OCI-LY1 (cell line): ENCODE measurements at regions not wholly inside any gene's neighbourhood (a gene's known extent, or its start where the extent isn't known, plus 50 kb on each side); places are given as distances from the start of the nearest gene placed in this dataset.

Experiments
- H2AFZ ChIP-seq: fragments of 200-600 bp; sonication (generic), shearing (Covaris generic); 2 replicates; pipeline ENCODE4 v1.6.0; 2014; ENCODE audit warnings: antibody characterized with exemption, mild to moderate bottlenecking, low read length
- H3F3A ChIP-seq: fragments of 200-600 bp; sonication (generic), shearing (Covaris generic); 2 replicates; pipeline ENCODE4 v1.6.0; 2014; ENCODE audit warnings: mild to moderate bottlenecking, antibody characterized with exemption, low read length, moderate library complexity; ENCODE audit not compliant: insufficient read depth
- H3K27ac ChIP-seq: fragments of 200-600 bp; sonication (generic); 2 replicates; pipeline ENCODE4 v1.5.1; 2014; ENCODE audit warnings: low read length, mixed run types, mild to moderate bottlenecking, low read depth; ENCODE audit not compliant: poor library complexity, severe bottlenecking
- H3K27me3 ChIP-seq: fragments of 200-600 bp; sonication (generic); 2 replicates; pipeline ENCODE4 v1.6.0; 2014; ENCODE audit warnings: antibody characterized with exemption, mild to moderate bottlenecking, low read length, moderate library complexity; ENCODE audit not compliant: insufficient read depth
- H3K36me3 ChIP-seq: fragments of 200-600 bp; sonication (generic); 2 replicates; pipeline ENCODE4 v1.6.1; 2014; ENCODE audit warnings: mild to moderate bottlenecking, antibody characterized with exemption, low read length, moderate library complexity, mixed read lengths; ENCODE audit not compliant: insufficient read depth
- H3K4me1 ChIP-seq: fragments of 200-600 bp; sonication (generic); 2 replicates; pipeline ENCODE4 v1.5.1; 2014; ENCODE audit warnings: mild to moderate bottlenecking, low read length, moderate library complexity; ENCODE audit not compliant: insufficient read depth, severe bottlenecking
- H3K4me2 ChIP-seq: fragments of 200-600 bp; sonication (generic), shearing (Covaris generic); 2 replicates; pipeline ENCODE4 v1.6.1; 2014; ENCODE audit warnings: low read length
- H3K4me3 ChIP-seq: fragments of 200-600 bp; sonication (generic); 2 replicates; pipeline ENCODE4 v1.5.1; 2014; ENCODE audit warnings: low read length, low read depth, mild to moderate bottlenecking, mixed read lengths; ENCODE audit not compliant: poor library complexity, severe bottlenecking
- H3K79me2 ChIP-seq: fragments of 200-600 bp; shearing (Covaris generic); 2 replicates; pipeline ENCODE4 v1.6.1; 2016; ENCODE audit warnings: mixed run types, low read length, mixed read lengths; ENCODE audit not compliant: insufficient read depth
- H3K9ac ChIP-seq: fragments of 200-600 bp; sonication (generic), shearing (Covaris generic); 2 replicates; pipeline ENCODE4 v1.6.1; 2014; ENCODE audit warnings: mild to moderate bottlenecking, low read length, mixed read lengths
- H3K9me2 ChIP-seq: fragments of 200-600 bp; sonication (generic), shearing (Covaris generic); 2 replicates; pipeline ENCODE4 v1.6.1; 2014; ENCODE audit warnings: low read depth, mild to moderate bottlenecking, low read length, mixed read lengths
- H3K9me3 ChIP-seq: fragments of 200-600 bp; shearing (Covaris generic); 2 replicates; pipeline ENCODE4 v1.6.1; 2014; ENCODE audit warnings: low read length, mixed read lengths
- H4K20me1 ChIP-seq: fragments of 200-600 bp; sonication (generic), shearing (Covaris generic); 2 replicates; pipeline ENCODE4 v1.6.0; 2016; ENCODE audit warnings: mild to moderate bottlenecking, low read length; ENCODE audit not compliant: insufficient read depth
- CTCF ChIP-seq: fragments of 200-600 bp; sonication (generic), shearing (Covaris generic); IDR thresholded peaks from 2 replicates; pipeline ENCODE4 v1.5.1; 2017; ENCODE audit warnings: mild to moderate bottlenecking, antibody characterized with exemption, low read length, moderate library complexity, mixed read lengths
- EZH2 ChIP-seq: fragments of 200-600 bp; sonication (generic), shearing (Covaris generic); IDR thresholded peaks from 2 replicates; pipeline ENCODE4 v1.8.0; 2017; ENCODE audit warnings: borderline replicate concordance, mixed run types, mild to moderate bottlenecking, antibody characterized with exemption, low read length, moderate library complexity, mixed read lengths

DNA sequence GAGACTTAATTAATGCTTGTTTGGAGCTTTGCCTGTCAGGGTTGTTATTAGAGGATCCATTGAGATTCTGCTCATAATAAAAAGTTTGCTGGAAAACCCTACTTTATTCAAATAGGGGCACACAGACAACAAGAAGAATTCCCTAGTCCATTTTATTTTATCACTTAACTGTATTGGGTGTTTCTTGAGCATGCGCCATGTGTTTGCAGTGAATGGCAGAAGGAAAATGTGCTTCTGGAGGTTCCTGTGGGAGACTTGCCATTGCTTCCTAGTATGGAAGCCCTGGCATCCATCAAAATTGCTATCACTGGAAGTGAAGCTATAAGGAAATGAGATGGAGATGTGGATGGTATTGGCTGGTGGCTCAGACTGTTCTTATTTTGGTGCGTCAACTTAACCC lies 106.6 kb upstream of the GALNT18 start:
- TF ChIP-seq EZH2 (no peak), CTCF (no peak)
- Histone ChIP-seq H3K36me3 (no peaks in the 10 kb centered on the region), H3K4me1 (no peaks in the 10 kb centered on the region), H2AFZ (no peak overlapping the region), H4K20me1 (no peaks in the 10 kb centered on the region), H3K27ac (no peak overlapping the region), H3K27me3 (no peaks in the 10 kb centered on the region), H3K79me2 (no peaks in the 10 kb centered on the region), H3K9ac (no peak overlapping the region), H3K4me3 (no peak overlapping the region), H3K4me2 (no peak overlapping the region), H3K9me3 (no peaks in the 10 kb centered on the region), H3F3A (no peaks in the 10 kb centered on the region), H3K9me2 (no peaks in the 10 kb centered on the region)

- Histone ChIP-seq H3K4me2 (no peak overlapping the region), H4K20me1 (no peaks in the 10 kb centered on the region), H3K36me3 (no peaks in the 10 kb centered on the region), H3K9me2 (no peaks in the 10 kb centered on the region), H2AFZ (no peak overlapping the region), H3K4me3 (no peak overlapping the region), H3K9me3 (no peaks in the 10 kb centered on the region), H3F3A (no peaks in the 10 kb centered on the region), H3K79me2 (no peaks in the 10 kb centered on the region), H3K9ac (no peak overlapping the region), H3K27me3 (no peaks in the 10 kb centered on the region), H3K4me1 (no peaks in the 10 kb centered on the region), H3K27ac (no peak overlapping the region)
- TF ChIP-seq EZH2 (no peak), CTCF (no peak)
Observed at GRCh38 chr11:11725438-11725837, 103.6 kb upstream of the GALNT18 start.

- Histone ChIP-seq H3K36me3 (no peaks in the 10 kb centered on the region), H3K79me2 (no peaks in the 10 kb centered on the region), H3K9me3 (no peaks in the 10 kb centered on the region), H2AFZ (no peak overlapping the region), H4K20me1 (no peaks in the 10 kb centered on the region), H3K27ac (no peak overlapping the region), H3K27me3 (no peaks in the 10 kb centered on the region), H3F3A (no peaks in the 10 kb centered on the region), H3K4me2 (no peak overlapping the region), H3K9me2 (no peaks in the 10 kb centered on the region), H3K9ac (no peak overlapping the region), H3K4me3 (no peak overlapping the region), H3K4me1 (no peaks in the 10 kb centered on the region)
- no peak for TF ChIP-seq EZH2
- no peak for TF ChIP-seq CTCF
Observed at GRCh38 chr11:11724994-11725393, 103.2 kb upstream of the GALNT18 start.
